ENCODE measurements at regions not wholly inside any gene's neighbourhood (a gene's known extent, or its start where the extent isn't known, plus 50 kb on each side); places are given as distances from the start of the nearest gene placed in this dataset.

DNA sequence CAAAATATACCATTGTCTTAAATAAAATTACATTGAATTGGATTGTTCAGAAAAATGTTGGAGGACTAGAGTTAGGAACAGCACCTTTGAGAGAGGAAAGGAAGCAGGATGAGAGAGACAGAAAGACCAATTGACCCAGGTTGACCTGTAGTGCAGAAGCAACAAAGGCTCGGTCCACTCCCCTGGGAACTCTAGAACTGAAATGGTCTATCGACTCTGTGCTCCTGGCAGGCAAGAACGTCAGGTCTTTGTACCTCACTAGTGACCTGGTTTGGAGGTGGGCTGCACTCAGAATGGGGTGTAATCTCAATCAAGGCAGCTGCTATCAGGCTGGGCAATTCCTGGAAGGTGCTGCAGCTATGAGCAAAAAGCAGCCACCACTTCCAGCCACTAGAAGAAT is 110.8 kb downstream of the FAM174A start:
- H3K4me1 Mint-ChIP-seq, result no peaks in the 10 kb centered on the region
- H3K4me1 ChIP-seq (ENCODE audit: control insufficient read depth in 2 of 2, insufficient read depth in 2 of 2, low read length in 2 of 2), result no peaks in the 10 kb centered on the region
- 96% methylated on average over 3 of the region's 3 CpGs for WGBS (ENCODE audit: insufficient coverage)
- no peak overlapping the region for H3K27ac ChIP-seq (ENCODE audit: low read length in 2 of 2)
- peaks cover under 1% of the 10 kb centered on the region for H3K9me3 Mint-ChIP-seq (ENCODE audit: insufficient read depth)
- no peak overlapping the region for H3K4me3 Mint-ChIP-seq
- CTCF ChIA-PET, result interaction anchor here (1.0 kb wide), 1 partner anchor 11 kb away, joined by 3 read pairs; no protein-coding TSS in a partner anchor
- peaks cover 13% of the 10 kb centered on the region for H3K27me3 Mint-ChIP-seq
- POLR2A ChIA-PET, result no interaction called here
- intact Hi-C loops (cut with micrococcal nuclease), result no loop called here
- no peak for TF ChIP-seq CTCF (IDR thresholded peaks at IDR 0.05)
- no peak for TF ChIP-seq EZH2 (IDR thresholded peaks at IDR 0.05; ENCODE audit: borderline replicate concordance, insufficient read depth, low read depth, low read length, poor library complexity, severe bottlenecking)
- no peaks in the 10 kb centered on the region for H4K20me1 ChIP-seq (ENCODE audit: control insufficient read depth, insufficient read depth, low read length, poor library complexity, severe bottlenecking)
- DNase-seq (no peak), ATAC-seq (ENCODE audit: low read depth) (no peak)
- no peak overlapping the region for H3K4me2 ChIP-seq (replicated peaks; ENCODE audit: low read depth, low read length, poor library complexity, severe bottlenecking)
- no peak overlapping the region for H2AFZ ChIP-seq (ENCODE audit: insufficient read depth, low read depth, low read length, poor library complexity, severe bottlenecking)
- peaks cover 0 to 1% (median 0%) of the 10 kb centered on the region in 4 experiments for H3K27me3 ChIP-seq (replicated peaks in 1 of 4; ENCODE audit: control extremely low read depth in 1 of 4, control insufficient read depth in 3 of 4, insufficient read depth in 4 of 4, low read length in 3 of 4)
- H3K27ac Mint-ChIP-seq, result no peak overlapping the region
- no peaks in the 10 kb centered on the region for H3K79me2 ChIP-seq (ENCODE audit: control insufficient read depth, insufficient read depth, low read length)
- H3K9me3 ChIP-seq (ENCODE audit: control extremely low read depth in 1 of 3, control insufficient read depth in 2 of 3, insufficient read depth in 1 of 3, low read length in 2 of 3), result no peaks in the 10 kb centered on the region
- H3K4me3 ChIP-seq (ENCODE audit: control extremely low read depth in 1 of 5, extremely low read depth in 1 of 5, insufficient read depth in 1 of 5, low read depth in 2 of 5, low read length in 4 of 5), result no peak overlapping the region
- no peaks in the 10 kb centered on the region for H3K36me3 ChIP-seq (replicated peaks in 1 of 2; ENCODE audit: control extremely low read depth in 1 of 2, control insufficient read depth in 1 of 2, extremely low read depth in 1 of 2, insufficient read depth in 2 of 2, low read length in 1 of 2)
- no peak overlapping the region for H3K9ac ChIP-seq (ENCODE audit: low read length)

DNA sequence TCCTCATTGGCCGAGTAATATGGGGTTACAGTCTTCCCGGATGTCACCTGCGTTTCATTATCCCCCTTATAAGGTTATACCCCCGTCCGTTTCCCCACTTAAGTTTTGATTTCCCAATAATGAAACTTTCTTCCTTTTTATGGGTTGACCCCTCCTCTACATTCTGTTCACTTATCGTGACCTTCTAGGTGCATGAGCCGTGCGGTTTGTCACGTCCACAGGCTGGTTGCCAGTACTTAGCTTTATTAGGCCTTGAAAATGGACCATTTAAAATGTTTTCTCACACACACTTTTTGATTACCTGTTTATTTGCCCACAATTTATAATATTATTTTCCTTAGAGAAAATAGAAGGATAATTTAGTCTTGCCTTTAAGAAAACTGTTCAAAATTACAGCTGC is 111.5 kb downstream of the FAM174A start:
- Histone ChIP-seq H2AFZ (ENCODE audit: insufficient read depth, low read depth, low read length, poor library complexity, severe bottlenecking) (no peak overlapping the region), H3K9me3 (ENCODE audit: control extremely low read depth in 1 of 3, control insufficient read depth in 2 of 3, insufficient read depth in 1 of 3, low read length in 2 of 3) (no peaks in the 10 kb centered on the region), H3K27me3 (replicated peaks in 1 of 4; ENCODE audit: control extremely low read depth in 1 of 4, control insufficient read depth in 3 of 4, insufficient read depth in 4 of 4, low read length in 3 of 4) (no peaks in the 10 kb centered on the region), H4K20me1 (ENCODE audit: control insufficient read depth, insufficient read depth, low read length, poor library complexity, severe bottlenecking) (no peaks in the 10 kb centered on the region), H3K79me2 (ENCODE audit: control insufficient read depth, insufficient read depth, low read length) (no peaks in the 10 kb centered on the region), H3K4me2 (replicated peaks; ENCODE audit: low read depth, low read length, poor library complexity, severe bottlenecking) (no peak overlapping the region), H3K36me3 (replicated peaks in 1 of 2; ENCODE audit: control extremely low read depth in 1 of 2, control insufficient read depth in 1 of 2, extremely low read depth in 1 of 2, insufficient read depth in 2 of 2, low read length in 1 of 2) (no peaks in the 10 kb centered on the region), H3K27ac (ENCODE audit: low read length in 2 of 2) (no peak overlapping the region), H3K4me1 (ENCODE audit: control insufficient read depth in 2 of 2, insufficient read depth in 2 of 2, low read length in 2 of 2) (no peaks in the 10 kb centered on the region), H3K4me3 (ENCODE audit: control extremely low read depth in 1 of 5, extremely low read depth in 1 of 5, insufficient read depth in 1 of 5, low read depth in 2 of 5, low read length in 4 of 5) (no peak overlapping the region), H3K9ac (ENCODE audit: low read length) (no peak overlapping the region)
- H3K4me1 Mint-ChIP-seq, result no peaks in the 10 kb centered on the region
- H3K4me3 Mint-ChIP-seq, result no peak overlapping the region
- H3K27ac Mint-ChIP-seq, result no peak overlapping the region
- H3K27me3 Mint-ChIP-seq, result peaks cover 9% of the 10 kb centered on the region
- 98% methylated on average over 5 of the region's 9 CpGs for WGBS (ENCODE audit: insufficient coverage)
- no peak for TF ChIP-seq EZH2 (IDR thresholded peaks at IDR 0.05; ENCODE audit: borderline replicate concordance, insufficient read depth, low read depth, low read length, poor library complexity, severe bottlenecking)
- no peak for TF ChIP-seq CTCF (IDR thresholded peaks at IDR 0.05)
- intact Hi-C loops (cut with micrococcal nuclease), result no loop called here
- H3K9me3 Mint-ChIP-seq (ENCODE audit: insufficient read depth), result peaks cover 3% of the 10 kb centered on the region
- no peak for ATAC-seq (ENCODE audit: low read depth)
- DNase-seq, result no peak
- CTCF ChIA-PET, result interaction anchor here (1.0 kb wide), 1 partner anchor 10 kb away, joined by 3 read pairs; no protein-coding TSS in a partner anchor
- POLR2A ChIA-PET, result no interaction called here

Measured in B cell (primary cell).